HK-2 (cell line): ENCODE measurements at regions not wholly inside any gene's neighbourhood (a gene's known extent, or its start where the extent isn't known, plus 50 kb on each side); places are given as distances from the start of the nearest gene placed in this dataset.

Source experiments
- DNase-seq: peaks from one replicate; pipeline ENCODE4 v3.0.0-alpha.2; 2018; ENCODE audit not compliant: unreplicated experiment

GRCh38 chr16:8278031-8278580 lies 312.2 kb downstream of the TMEM114 start:
- no peak for DNase-seq

GRCh38 chr16:8271344-8271743 lies 319.0 kb downstream of the TMEM114 start:
- DNase-seq, result no peak

DNA sequence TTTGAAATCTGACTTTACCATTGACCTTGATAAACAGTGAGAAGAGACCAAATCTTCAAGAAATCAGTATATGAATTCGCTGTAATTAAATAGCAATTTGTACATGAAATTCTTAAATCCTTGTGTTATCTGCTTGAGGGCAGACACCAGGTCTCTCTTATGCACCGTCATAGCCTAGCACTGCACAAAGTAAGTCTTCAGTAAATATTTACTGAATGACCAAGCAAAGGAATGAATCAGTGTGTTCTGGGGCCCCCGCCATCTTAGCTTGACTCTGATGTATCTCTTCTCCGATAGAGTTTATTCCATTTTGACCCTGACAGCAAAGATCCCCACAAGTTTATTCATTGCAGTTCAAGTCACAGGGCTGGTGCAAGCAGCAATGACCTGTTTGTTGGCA lies 328.0 kb downstream of the TMEM114 start:
- no peak for DNase-seq

GRCh38 chr16:8260140-8260539 lies 330.2 kb downstream of the TMEM114 start:
- DNase-seq, result no peak

- DNase-seq, result no peak
Observed at GRCh38 chr16:8258523-8258922, 331.8 kb downstream of the TMEM114 start.

DNA sequence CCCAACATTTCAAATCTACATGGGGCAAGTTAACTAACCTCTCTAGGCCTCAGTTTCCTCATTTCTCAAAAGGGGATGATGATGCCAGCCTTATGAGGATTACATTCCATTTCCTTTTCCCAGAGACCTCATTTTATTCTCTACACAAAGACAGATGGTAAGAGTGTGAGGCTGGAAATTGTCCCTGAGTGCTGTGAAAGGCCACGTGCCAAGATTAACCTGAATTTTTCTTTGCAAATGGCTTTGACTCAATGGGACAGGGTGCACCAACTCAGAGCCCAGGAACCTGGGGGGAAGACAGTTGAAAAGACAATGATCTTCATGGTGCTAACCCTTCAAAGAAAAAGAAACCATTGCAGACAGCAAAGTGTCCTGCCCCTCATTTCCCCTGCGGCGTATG lies 332.8 kb downstream of the TMEM114 start:
- DNase-seq, result no peak

DNA sequence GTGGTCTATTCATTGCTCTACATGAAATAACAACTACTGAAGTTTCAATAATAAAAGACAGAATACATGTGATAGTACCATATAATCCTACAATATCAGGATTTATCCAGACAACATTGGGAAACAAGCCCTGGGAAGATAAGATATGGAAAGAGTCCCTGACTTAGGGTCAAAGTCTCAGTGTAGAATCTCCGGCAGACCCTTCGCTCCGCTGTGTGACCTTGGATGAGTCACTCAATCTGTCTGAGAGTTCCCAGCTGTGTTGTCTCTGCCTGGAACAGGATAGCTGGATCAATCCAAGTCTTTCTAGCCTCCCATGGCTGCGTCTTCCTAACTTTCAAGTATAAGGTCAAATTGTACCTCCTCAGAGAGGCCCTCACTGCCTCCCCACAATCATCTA lies 335.9 kb downstream of the TMEM114 start:
- no peak for DNase-seq

- DNase-seq, result no peak
Observed at GRCh38 chr16:8253718-8254117, 336.6 kb downstream of the TMEM114 start.

- DNase-seq, result no peak
Observed at GRCh38 chr16:8251727-8252126, 338.6 kb downstream of the TMEM114 start.

DNA sequence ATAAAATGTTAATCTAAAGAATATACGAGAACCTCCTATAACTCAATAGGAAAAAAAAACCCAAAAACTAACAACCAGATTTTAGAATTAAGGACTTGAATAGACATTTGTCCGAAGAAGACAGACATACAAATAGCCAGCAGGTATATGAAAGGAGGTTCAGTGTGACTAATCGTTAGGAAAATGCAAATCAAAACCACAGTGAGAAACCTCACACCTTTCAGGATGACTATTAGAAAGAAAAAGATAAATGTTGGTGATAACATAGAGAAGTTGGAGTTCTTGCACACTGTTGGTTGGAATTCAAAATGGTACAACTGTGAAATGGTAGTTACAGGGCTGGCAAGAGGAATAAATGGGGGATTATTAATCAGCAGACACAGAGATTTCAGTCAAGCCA lies 339.0 kb downstream of the TMEM114 start:
- DNase-seq, result no peak

DNA sequence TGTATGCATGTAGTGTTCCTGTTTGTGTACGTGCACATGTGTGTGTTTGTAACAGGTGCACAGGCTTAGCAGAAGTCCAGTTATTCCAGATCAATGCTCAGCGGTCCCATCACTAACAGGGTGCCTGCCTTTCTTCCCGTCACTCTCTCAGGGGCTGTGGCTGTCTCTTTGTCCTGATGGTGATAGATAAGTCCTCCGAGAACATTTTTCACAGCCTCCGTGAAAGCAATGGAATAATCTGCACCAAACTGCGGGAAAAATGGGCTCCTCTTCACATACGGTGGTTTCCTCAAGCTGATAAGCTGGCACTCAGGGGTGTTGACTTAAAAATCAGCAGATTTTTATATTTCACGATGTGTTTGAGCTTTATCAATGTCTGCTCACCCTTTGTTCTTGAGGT lies 342.3 kb downstream of the TMEM114 start:
- DNase-seq, result no peak

DNA sequence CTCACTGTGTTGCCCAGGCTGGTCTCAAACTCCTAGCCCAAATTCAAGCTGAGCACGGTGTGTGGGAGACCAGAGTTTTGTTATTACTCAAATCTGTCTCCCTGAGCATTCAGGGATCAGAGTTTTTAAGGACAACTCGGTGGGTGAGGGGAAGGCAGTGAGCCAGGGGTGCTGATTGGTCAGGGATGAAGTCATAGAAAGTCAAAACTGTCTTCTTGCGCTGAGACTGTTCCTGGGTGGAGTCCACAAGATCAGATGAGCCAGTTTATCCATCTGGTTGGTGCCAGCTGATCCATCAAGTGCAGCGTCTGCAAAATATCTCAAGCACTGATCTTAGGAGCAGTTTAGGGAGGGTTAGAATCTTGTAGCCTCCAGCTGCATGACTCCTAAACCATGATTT lies 346.3 kb downstream of the TMEM114 start:
- DNase-seq, result no peak

- no peak for DNase-seq
Observed at GRCh38 chr16:8241408-8241807, 348.9 kb downstream of the TMEM114 start.

- DNase-seq, result no peak
Observed at GRCh38 chr16:8239443-8239842, 350.9 kb downstream of the TMEM114 start.

DNA sequence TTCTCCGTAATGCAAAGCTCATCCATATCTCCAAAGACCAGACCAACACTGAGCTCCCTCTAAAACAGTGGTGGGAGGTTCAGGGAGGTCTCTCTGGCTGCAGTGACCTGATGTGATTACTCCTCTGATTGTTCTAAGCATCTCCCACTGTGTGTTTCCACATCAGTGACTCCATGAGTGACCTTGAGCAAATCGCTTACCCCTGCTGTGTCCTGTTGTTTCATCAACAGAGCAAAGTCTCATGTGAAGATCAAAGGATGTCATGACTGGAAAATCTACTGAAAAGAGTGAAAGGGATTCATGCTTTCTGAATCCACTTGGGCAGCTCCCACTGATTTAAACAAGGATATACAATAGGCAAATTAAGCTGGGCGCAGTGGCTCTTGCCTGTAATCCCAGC lies 352.9 kb downstream of the TMEM114 start:
- DNase-seq, result no peak

DNA sequence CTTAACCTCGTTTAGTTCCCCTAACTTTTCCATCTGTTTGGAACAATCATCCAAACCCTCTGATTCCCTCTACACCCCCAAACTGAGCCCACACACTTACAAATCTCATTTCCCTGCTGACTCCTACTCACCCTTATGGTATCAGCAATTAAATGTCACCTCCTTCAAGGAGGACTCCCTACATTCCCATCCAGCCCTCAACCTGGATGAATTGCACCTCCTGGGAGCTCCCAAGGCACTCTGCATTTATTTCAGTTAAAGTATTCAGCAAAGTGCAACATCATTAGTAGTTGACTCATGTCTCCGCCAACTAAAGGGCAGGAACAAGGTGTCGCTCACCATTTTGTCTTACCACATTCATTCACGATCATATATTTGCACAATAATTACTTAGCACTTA lies 353.5 kb downstream of the TMEM114 start:
- no peak for DNase-seq

GRCh38 chr16:8230497-8230896 lies 359.8 kb downstream of the TMEM114 start:
- no peak for DNase-seq

DNA sequence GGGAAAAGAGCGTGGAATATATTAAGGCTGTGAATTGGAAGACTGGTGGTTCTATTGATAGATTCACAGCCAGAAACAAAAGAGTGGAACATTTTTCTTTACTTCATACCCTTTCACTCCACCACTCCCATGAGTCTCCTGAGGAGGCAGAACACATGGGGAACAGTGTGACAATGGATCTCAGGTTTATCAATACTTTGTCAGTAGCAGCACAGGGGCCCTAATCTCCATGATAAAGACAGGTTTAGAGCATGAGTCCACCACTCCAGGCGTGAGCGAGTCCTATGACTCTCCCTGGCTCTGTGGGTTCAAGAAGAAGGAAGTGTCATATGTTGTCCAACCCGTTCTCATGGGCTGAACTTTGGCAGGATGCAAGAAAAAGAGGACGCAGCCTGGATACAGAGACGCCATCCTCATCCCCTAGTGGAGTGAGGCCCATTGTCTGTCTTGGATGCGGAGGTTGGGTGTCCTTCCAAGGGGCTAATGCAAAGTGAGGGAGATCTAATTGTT lies 361.2 kb downstream of the TMEM114 start:
- DNase-seq, result no peak

DNA sequence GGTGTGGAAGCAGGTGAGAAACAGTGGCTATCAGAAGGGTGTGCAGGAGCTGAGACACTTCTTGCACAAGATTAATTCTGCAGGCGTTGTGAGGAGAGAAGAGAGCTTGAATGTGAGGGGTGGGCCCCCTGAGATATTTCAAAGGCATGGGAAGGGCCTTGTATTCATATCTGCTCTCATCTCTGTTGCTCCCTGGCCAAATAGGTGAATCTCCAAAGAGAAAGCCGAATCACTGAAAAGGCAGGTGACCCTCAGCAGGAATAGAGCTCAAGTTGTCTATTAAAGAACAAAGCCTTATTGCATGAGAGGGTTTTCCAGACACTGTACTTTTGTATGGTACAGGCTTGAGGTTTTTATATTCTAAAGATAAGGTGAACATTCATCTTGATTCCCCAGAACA lies 373.1 kb downstream of the TMEM114 start:
- no peak for DNase-seq

- DNase-seq, result no peak
Observed at GRCh38 chr16:8204769-8205168, 385.5 kb downstream of the TMEM114 start.

DNA sequence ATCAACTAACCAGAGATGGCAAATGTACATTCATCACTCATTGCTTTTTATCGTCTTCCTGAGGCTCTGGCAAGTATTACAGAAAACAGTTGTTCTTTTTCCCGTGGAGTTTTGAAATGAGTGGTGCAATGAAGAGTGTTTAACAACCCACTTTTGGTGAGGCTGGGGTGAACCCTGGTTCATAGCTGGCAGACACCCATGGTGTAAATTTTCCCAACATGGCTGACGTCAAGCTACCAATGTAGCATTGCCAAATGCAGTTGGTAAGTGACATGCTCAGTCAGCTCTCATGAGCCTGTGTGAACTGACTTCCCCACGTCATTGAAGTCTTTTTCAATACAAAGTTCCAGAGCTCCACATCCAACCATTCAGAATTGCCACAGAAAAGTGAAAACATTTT lies 386.2 kb downstream of the TMEM114 start:
- DNase-seq, result no peak

DNA sequence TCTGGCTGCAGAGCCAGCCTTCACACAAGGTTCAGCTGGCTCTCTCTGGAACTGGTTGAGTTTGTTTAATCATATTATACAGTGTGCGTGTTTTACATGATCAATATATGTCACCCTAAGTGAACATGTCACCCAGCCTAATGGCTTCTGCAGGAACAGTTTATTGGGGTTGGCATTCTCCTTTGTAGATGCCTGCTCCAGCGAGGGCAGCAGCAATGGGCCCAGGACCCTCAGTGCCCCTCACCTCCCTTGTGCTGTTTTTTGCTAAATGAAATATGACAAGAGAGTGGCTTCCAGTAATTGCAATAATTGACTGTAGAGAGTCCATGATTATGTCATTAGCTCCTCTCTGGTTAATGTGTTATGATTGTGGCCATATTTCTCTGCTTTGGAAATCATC lies 387.2 kb downstream of the TMEM114 start:
- DNase-seq, result no peak

GRCh38 chr16:8200839-8201238 lies 389.5 kb downstream of the TMEM114 start:
- DNase-seq, result no peak

DNA sequence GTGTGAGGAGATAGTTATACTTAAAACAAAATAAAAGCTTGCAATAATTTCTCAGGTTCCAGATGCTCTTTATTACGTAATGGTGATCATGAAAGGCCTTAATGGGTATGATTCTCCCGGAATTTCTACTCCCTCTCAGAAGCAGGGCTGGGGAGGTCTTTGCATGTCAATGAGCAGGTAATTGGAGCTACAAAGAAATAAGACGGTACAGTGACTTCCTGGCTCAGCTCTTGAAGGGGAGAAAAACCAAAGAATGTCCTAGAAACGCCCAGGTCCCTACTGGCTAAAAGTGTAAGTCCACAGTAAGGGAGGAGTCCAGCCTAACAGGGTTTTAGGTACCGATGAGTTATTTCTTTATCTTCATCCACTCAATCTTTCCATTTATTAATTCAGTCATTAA lies 390.9 kb downstream of the TMEM114 start:
- DNase-seq, result no peak

DNA sequence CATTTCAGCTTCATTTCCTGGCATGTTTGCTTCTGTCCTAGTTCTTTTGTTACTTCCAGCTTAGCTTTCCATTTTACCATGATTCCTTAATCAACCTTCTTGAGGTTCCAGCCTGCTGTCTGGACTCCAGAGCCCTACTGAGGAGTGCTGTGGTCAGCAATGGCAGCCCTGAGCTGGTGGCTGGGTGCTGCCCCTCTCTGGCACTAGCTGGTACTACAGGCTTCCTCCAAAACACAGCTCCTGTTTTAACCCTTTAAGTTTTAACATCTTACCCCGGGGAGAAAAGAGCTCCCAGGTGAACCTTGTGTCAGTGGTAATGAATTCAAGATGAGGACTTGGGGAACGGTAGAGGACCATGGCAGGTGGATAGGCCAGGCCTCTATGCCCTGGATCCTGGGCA lies 395.5 kb downstream of the TMEM114 start:
- no peak for DNase-seq
